Activated naive CD4-positive, alpha-beta T cell treated with Interleukin-2 at 50 U/mL for 16 hours (primary cell): ENCODE measurements at regions not wholly inside any gene's neighbourhood (a gene's known extent, or its start where the extent isn't known, plus 50 kb on each side); places are given as distances from the start of the nearest gene placed in this dataset.
"Not testable (repeated sequence)": the region's sequence is repeated elsewhere in the genome, so short reads cannot be mapped to it uniquely, and the experiment has no call there.

Experiments
- DNase-seq: peaks from one replicate; pipeline ENCODE4 v3.0.0-alpha.2; 2020

GRCh38 chr1:30229960-30230359, 493.4 kb downstream of the MATN1 start:
- no peak for DNase-seq

GRCh38 chr1:30229557-30229956, 493.8 kb downstream of the MATN1 start:
- DNase-seq: no peak

- no peak for DNase-seq
Observed at GRCh38 chr1:30226648-30227047, 496.7 kb downstream of the MATN1 start.

GRCh38 chr1:30225357-30225756, 498.0 kb downstream of the MATN1 start:
- no peak for DNase-seq

GRCh38 chr1:30219675-30220074, 503.7 kb downstream of the MATN1 start:
- DNase-seq: no peak

GRCh38 chr1:30218438-30218837, 504.9 kb downstream of the MATN1 start:
- DNase-seq: no peak

GRCh38 chr1:30216602-30217001, 506.8 kb downstream of the MATN1 start:
- no peak for DNase-seq

GRCh38 chr1:30213936-30214335, 509.4 kb downstream of the MATN1 start:
- no peak for DNase-seq

- not testable (repeated sequence) for DNase-seq
Observed at GRCh38 chr1:30207962-30208361, 515.4 kb downstream of the MATN1 start.

- not testable (repeated sequence) for DNase-seq
Observed at GRCh38 chr1:30206631-30207030, 516.8 kb downstream of the MATN1 start.

- not testable (repeated sequence) for DNase-seq
Observed at GRCh38 chr1:30204916-30205315, 518.5 kb downstream of the MATN1 start.

GRCh38 chr1:30201015-30201414, 522.4 kb downstream of the MATN1 start:
- no peak for DNase-seq

- DNase-seq: no peak
Observed at GRCh38 chr1:30200161-30200560, 523.2 kb downstream of the MATN1 start.

GRCh38 chr1:30199563-30199962, 523.8 kb downstream of the MATN1 start:
- DNase-seq: no peak

GRCh38 chr1:30198795-30199403, 524.5 kb downstream of the MATN1 start:
- no peak for DNase-seq

GRCh38 chr1:30198451-30198760, 525.0 kb downstream of the MATN1 start:
- no peak for DNase-seq

- no peak for DNase-seq
Observed at GRCh38 chr1:30197639-30198450, 525.5 kb downstream of the MATN1 start.

- DNase-seq: no peak
Observed at GRCh38 chr1:30196872-30197638, 526.3 kb downstream of the MATN1 start.

GRCh38 chr1:30196457-30196856, 526.9 kb downstream of the MATN1 start:
- DNase-seq: no peak

- DNase-seq: no peak
Observed at GRCh38 chr1:30195424-30196134, 527.8 kb downstream of the MATN1 start.

GRCh38 chr1:30194741-30195423, 528.5 kb downstream of the MATN1 start:
- no peak for DNase-seq

- no peak for DNase-seq
Observed at GRCh38 chr1:30194046-30194619, 529.3 kb downstream of the MATN1 start.
